ENCODE measurements at regions not wholly inside any gene's neighbourhood (a gene's known extent, or its start where the extent isn't known, plus 50 kb on each side); places are given as distances from the start of the nearest gene placed in this dataset.

DNA sequence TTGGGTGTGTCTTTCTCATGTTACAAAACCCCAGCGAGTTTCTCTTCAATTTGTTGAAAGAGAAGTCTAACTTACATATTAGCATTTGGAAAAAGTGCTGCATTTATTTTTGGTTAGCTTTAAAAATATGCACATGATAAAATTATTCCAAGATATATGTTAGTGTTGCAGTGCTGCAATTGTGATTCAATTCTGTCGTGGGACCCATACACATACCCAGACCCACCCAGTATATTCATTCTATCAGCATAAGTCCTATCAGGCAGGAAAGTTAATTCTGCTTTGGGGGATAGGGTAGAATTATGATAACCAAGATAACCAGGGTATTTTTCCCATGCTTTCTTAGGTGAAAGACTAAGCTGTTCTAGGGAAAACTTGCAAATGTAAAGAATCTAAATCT, 313.5 kb downstream of the EPHA7 start:
- Mint-ChIP-seq H3K9me3 (peaks cover 14% of the 10 kb centered on the region), H3K36me3 (no peaks in the 10 kb centered on the region), H3K4me1 (ENCODE audit: low read depth in 2 of 2) (no peaks in the 10 kb centered on the region), H3K27ac (no peak overlapping the region), H3K27me3 (no peaks in the 10 kb centered on the region), H3K4me3 (no peak overlapping the region)
- no peak for ATAC-seq
- DNase-seq (ENCODE audit: low spot score), result no peak

- ATAC-seq (no peak), DNase-seq (ENCODE audit: low spot score) (no peak)
- no peak overlapping the region for H3K4me3 Mint-ChIP-seq
- peaks cover 19% of the 10 kb centered on the region for H3K9me3 Mint-ChIP-seq
- no peaks in the 10 kb centered on the region for H3K4me1 Mint-ChIP-seq (ENCODE audit: low read depth in 2 of 2)
- no peak overlapping the region for H3K27ac Mint-ChIP-seq
- H3K27me3 Mint-ChIP-seq, result no peaks in the 10 kb centered on the region
- H3K36me3 Mint-ChIP-seq, result no peaks in the 10 kb centered on the region
These were observed 314.3 kb downstream of the EPHA7 start for GRCh38 chr6:93105017-93105416.

GRCh38 chr6:93104195-93104817, 315.1 kb downstream of the EPHA7 start:
- no peaks in the 10 kb centered on the region for H3K27me3 Mint-ChIP-seq

DNA sequence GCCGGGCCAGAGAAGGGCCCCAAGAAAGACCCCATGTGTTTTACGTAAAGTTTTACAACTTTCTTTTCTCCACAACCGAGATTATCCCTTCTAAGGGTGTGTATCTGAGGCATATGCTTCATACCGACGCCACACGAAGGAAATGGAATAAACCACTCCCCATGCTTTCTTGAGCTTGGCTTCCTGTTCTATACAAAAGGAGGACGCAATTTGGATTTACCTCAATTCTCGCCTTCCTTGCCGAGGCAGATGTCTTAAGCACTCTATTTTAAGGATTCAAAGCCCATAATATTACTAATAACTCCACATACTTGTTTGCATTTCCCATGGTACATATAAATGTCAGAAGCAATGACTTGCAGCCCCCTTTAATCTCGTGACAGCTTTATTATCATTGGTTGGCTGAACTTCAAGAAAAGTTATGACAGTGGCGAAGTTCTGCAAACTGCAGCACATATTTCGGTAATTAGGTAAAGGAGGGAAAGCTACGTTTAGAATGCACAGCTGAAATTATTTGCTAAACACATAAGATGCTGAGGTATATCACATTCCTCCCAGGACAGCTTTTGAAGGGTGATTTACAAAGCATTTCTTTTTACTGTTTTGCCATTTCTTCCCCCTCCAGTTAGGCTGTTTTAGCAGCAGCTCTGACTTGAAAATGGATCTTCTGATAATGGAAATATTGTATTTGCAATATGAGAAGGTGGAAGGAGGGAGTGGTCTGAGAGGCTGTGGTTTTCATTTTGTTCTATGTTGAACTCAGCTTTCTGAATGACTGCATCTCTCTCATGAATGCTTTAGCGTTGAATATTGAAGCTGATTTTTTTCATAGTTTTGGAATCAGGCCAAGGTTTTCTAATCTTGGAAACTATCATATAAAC, 330.5 kb downstream of the EPHA7 start:
- H3K9me3 Mint-ChIP-seq, result peaks cover 8% of the 10 kb centered on the region
- ATAC-seq (no peak), DNase-seq (ENCODE audit: low spot score) (no peak)
- H3K4me1 Mint-ChIP-seq (ENCODE audit: low read depth in 2 of 2), result no peaks in the 10 kb centered on the region
- no peaks in the 10 kb centered on the region for H3K27me3 Mint-ChIP-seq
- H3K4me3 Mint-ChIP-seq, result no peak overlapping the region
- H3K36me3 Mint-ChIP-seq, result peaks cover 5% of the 10 kb centered on the region
- H3K27ac Mint-ChIP-seq, result no peak overlapping the region

More at GRCh38 chr6:93104195-93104817, 315.1 kb downstream of the EPHA7 start:
- Mint-ChIP-seq H3K4me3 (no peak overlapping the region), H3K27ac (no peak overlapping the region), H3K4me1 (ENCODE audit: low read depth in 2 of 2) (no peaks in the 10 kb centered on the region), H3K9me3 (peaks cover 19% of the 10 kb centered on the region), H3K36me3 (no peaks in the 10 kb centered on the region)
- ATAC-seq (no peak), DNase-seq (ENCODE audit: low spot score) (no peak)

GRCh38 chr6:93087606-93088005, 331.8 kb downstream of the EPHA7 start:
- no peaks in the 10 kb centered on the region for H3K27me3 Mint-ChIP-seq
- H3K36me3 Mint-ChIP-seq, result peaks cover 5% of the 10 kb centered on the region
- no peaks in the 10 kb centered on the region for H3K4me1 Mint-ChIP-seq (ENCODE audit: low read depth in 2 of 2)
- H3K4me3 Mint-ChIP-seq, result no peak overlapping the region
- ATAC-seq (no peak), DNase-seq (ENCODE audit: low spot score) (no peak)
- H3K27ac Mint-ChIP-seq, result no peak overlapping the region
- peaks cover 8% of the 10 kb centered on the region for H3K9me3 Mint-ChIP-seq

- peaks cover 5% of the 10 kb centered on the region for H3K36me3 Mint-ChIP-seq
- DNase-seq (ENCODE audit: low spot score), result no peak
- no peaks in the 10 kb centered on the region for H3K27me3 Mint-ChIP-seq
- no peaks in the 10 kb centered on the region for H3K4me1 Mint-ChIP-seq (ENCODE audit: low read depth in 2 of 2)
- H3K4me3 Mint-ChIP-seq, result no peak overlapping the region
- no peak for ATAC-seq
- no peak overlapping the region for H3K27ac Mint-ChIP-seq
- peaks cover 10% of the 10 kb centered on the region for H3K9me3 Mint-ChIP-seq
These were observed 333.0 kb downstream of the EPHA7 start for GRCh38 chr6:93086351-93086750.

GRCh38 chr6:93083337-93084230, 335.8 kb downstream of the EPHA7 start:
- Mint-ChIP-seq H3K9me3 (peaks cover 4% of the 10 kb centered on the region), H3K27ac (no peak overlapping the region), H3K27me3 (no peaks in the 10 kb centered on the region), H3K36me3 (peaks cover 4% of the 10 kb centered on the region), H3K4me1 (ENCODE audit: low read depth in 2 of 2) (no peaks in the 10 kb centered on the region), H3K4me3 (no peak overlapping the region)
- no peak for DNase-seq (ENCODE audit: low spot score)
- no peak for ATAC-seq

DNA sequence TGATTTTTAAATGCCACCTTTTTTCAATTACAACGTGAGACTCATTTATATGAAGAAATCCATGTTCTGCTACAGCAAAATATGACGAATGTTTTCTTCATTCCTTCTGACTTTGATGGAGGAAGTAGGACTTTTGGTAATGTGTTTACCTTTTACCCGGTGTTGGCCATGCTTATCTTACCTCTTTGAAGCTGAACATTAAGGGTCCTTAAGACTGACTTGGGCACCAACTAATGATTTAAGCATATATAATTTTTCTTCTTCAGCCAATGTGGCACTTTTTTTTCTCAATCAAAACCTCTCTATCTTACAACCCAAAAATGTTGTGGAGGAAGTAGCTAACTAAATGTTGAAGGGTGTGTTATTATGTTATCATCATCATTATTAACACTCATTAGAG, 337.5 kb downstream of the EPHA7 start:
- peaks cover 3% of the 10 kb centered on the region for H3K9me3 Mint-ChIP-seq
- no peak for ATAC-seq
- no peaks in the 10 kb centered on the region for H3K27me3 Mint-ChIP-seq
- no peak overlapping the region for H3K4me3 Mint-ChIP-seq
- peaks cover 4% of the 10 kb centered on the region for H3K36me3 Mint-ChIP-seq
- no peaks in the 10 kb centered on the region for H3K4me1 Mint-ChIP-seq (ENCODE audit: low read depth in 2 of 2)
- no peak overlapping the region for H3K27ac Mint-ChIP-seq
- no peak for DNase-seq (ENCODE audit: low spot score)

DNA sequence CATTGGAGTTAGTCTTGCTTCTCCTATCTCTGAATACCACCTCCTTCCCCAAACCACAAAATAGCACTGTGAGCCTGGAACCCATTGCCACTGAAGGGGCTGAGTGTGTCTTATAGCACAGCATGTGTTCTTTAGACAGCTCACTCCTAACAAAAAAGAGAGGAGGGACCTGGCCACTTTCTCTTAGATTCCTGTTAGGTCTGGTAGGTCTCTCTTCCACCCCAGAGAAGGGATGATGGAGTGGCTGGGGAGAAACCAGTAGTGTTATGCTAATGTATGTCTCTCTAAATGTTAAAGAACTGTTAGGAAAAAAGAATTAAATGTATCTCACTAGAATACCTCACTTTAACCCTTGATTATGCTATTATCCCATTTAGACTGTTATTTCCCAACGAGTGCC, 340.3 kb downstream of the EPHA7 start:
- Mint-ChIP-seq H3K27me3 (no peaks in the 10 kb centered on the region), H3K4me3 (no peak overlapping the region), H3K4me1 (ENCODE audit: low read depth in 2 of 2) (no peaks in the 10 kb centered on the region), H3K27ac (no peak overlapping the region), H3K36me3 (peaks cover 4% of the 10 kb centered on the region), H3K9me3 (peaks cover 3% of the 10 kb centered on the region)
- ATAC-seq (no peak), DNase-seq (ENCODE audit: low spot score) (no peak)

DNA sequence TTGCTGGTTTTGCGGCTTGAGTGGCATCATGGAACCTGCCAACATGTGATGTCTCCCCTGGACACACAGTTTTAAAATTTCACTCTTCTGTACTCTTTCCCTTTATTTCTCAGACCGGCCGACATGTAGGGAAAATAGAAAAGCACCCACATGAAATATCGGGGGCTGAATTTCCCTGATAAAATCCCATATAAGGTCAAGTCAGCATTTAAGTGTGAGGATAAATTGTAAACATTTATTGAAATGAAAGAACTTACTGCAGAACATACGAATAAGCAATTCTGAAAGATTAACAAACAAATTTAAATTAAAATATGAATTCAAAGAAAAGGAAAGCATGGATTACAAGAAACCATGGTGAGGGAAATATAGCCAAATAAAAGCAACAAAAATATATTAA, 345.5 kb downstream of the EPHA7 start:
- peaks cover 4% of the 10 kb centered on the region for H3K9me3 Mint-ChIP-seq
- no peak overlapping the region for H3K4me3 Mint-ChIP-seq
- H3K4me1 Mint-ChIP-seq (ENCODE audit: low read depth in 2 of 2), result no peaks in the 10 kb centered on the region
- no peak overlapping the region for H3K27ac Mint-ChIP-seq
- DNase-seq (ENCODE audit: low spot score), result no peak
- no peaks in the 10 kb centered on the region for H3K27me3 Mint-ChIP-seq
- H3K36me3 Mint-ChIP-seq, result no peaks in the 10 kb centered on the region
- no peak for ATAC-seq

DNA sequence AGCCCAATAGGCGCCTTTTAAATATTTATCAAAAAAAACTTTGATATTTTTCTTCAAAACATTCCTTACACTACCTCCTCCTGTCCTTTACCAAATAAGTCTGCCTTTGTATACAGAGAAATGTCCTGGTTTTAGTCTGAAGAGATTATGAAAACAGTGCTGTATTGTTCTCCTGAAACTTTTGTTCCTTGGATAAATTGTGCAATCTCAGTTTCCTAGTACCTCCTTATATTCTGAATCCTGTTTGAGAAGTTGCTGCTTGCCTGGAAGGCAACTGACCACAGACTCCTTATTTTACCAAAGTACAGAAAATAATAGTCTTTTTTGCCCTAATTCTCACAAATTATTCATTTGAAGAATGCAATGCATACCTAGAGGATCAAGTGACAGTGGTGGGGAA, 349.5 kb downstream of the EPHA7 start:
- Mint-ChIP-seq H3K27ac (no peak overlapping the region), H3K27me3 (no peaks in the 10 kb centered on the region), H3K4me3 (no peak overlapping the region), H3K4me1 (ENCODE audit: low read depth in 2 of 2) (no peaks in the 10 kb centered on the region), H3K9me3 (peaks cover 12% of the 10 kb centered on the region), H3K36me3 (no peaks in the 10 kb centered on the region)
- DNase-seq (ENCODE audit: low spot score) (no peak), ATAC-seq (no peak)

DNA sequence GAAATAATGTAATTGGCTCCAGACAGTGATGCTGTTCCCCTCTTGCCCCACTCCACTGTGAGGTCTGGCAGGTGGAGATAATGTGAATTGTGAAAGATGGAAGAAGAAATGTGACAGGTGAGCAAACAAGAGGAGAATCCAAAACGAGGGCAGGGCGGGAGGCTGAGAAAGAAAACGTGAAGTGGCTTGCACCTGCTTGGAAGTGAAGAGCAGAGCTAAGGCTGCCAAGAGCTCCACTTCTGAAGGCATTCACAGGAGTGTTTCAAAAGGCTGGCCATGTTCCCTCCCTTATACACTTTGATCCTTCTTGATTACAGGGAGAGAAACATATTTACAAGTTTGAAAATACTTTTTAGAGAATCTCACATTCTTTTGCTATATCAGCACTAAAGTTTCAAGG, 359.4 kb downstream of the EPHA7 start:
- H3K27ac Mint-ChIP-seq, result no peak overlapping the region
- no peaks in the 10 kb centered on the region for H3K4me1 Mint-ChIP-seq (ENCODE audit: low read depth in 2 of 2)
- no peaks in the 10 kb centered on the region for H3K27me3 Mint-ChIP-seq
- DNase-seq (ENCODE audit: low spot score), result no peak
- ATAC-seq, result no peak
- no peak overlapping the region for H3K4me3 Mint-ChIP-seq
- H3K9me3 Mint-ChIP-seq, result peaks cover 20% of the 10 kb centered on the region
- H3K36me3 Mint-ChIP-seq, result no peaks in the 10 kb centered on the region

- no peaks in the 10 kb centered on the region for H3K36me3 Mint-ChIP-seq
- peaks cover 30% of the 10 kb centered on the region for H3K9me3 Mint-ChIP-seq
- H3K27me3 Mint-ChIP-seq, result no peaks in the 10 kb centered on the region
- no peak for DNase-seq (ENCODE audit: low spot score)
- H3K4me3 Mint-ChIP-seq, result no peak overlapping the region
- no peak overlapping the region for H3K27ac Mint-ChIP-seq
- H3K4me1 Mint-ChIP-seq (ENCODE audit: low read depth in 2 of 2), result no peaks in the 10 kb centered on the region
- ATAC-seq, result no peak
These were observed 361.8 kb downstream of the EPHA7 start for GRCh38 chr6:93057584-93057983.

- H3K36me3 Mint-ChIP-seq, result no peaks in the 10 kb centered on the region
- H3K27me3 Mint-ChIP-seq, result no peaks in the 10 kb centered on the region
- ATAC-seq (no peak), DNase-seq (ENCODE audit: low spot score) (no peak)
- H3K9me3 Mint-ChIP-seq, result peaks cover 3% of the 10 kb centered on the region
- no peak overlapping the region for H3K27ac Mint-ChIP-seq
- no peak overlapping the region for H3K4me3 Mint-ChIP-seq
- no peaks in the 10 kb centered on the region for H3K4me1 Mint-ChIP-seq (ENCODE audit: low read depth in 2 of 2)
These were observed 371.0 kb downstream of the EPHA7 start for GRCh38 chr6:93048381-93048780.

All from natural killer cell treated with Interleukin-12 subunit alpha and Interleukin-12 subunit beta and Interleukin-15 and Interleukin-18, amount 100 ng/mL, for 72 hours (primary cell).